ENCODE measurements at regions not wholly inside any gene's neighbourhood (a gene's known extent, or its start where the extent isn't known, plus 50 kb on each side); places are given as distances from the start of the nearest gene placed in this dataset.

DNA sequence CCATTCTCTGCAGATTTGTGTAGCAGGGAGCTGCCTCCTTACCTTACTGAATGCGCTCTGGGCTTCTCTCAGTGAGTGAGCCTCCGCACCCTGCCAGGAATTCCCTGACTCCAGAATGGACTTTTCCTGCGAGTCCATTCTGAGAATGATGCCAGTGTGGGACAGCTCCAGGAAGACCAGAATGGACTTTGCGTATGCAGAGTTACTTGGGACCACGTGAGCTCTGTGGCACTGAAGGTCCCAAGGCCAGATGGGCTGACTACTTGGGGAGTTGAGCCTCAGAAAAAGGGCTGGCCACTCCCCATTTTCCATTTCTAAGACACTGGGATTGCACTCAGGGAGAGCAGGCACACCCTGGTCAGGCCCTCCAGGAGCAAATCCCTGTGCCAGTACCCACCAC is 324.7 kb upstream of the ZMIZ1 start:
- Histone ChIP-seq H3K4me2 (ENCODE audit: extremely low read depth, insufficient read depth, low read length) (no peak overlapping the region), H3K9me3 (ENCODE audit: control insufficient read depth, insufficient read depth, low read depth, low read length) (no peaks in the 10 kb centered on the region), H4K20me1 (ENCODE audit: control insufficient read depth, extremely low read depth, insufficient read depth, low read length) (no peaks in the 10 kb centered on the region), H3K4me1 (ENCODE audit: control insufficient read depth, extremely low read depth, insufficient read depth, low read length) (peaks cover 10% of the 10 kb centered on the region), H3K27ac (ENCODE audit: insufficient read depth, low read length) (no peak overlapping the region), H3K4me3 (replicated peaks in 1 of 4; ENCODE audit: control extremely low read depth in 1 of 4, insufficient read depth in 1 of 4, low read depth in 3 of 4, low read length in 4 of 4) (no peak overlapping the region), H3K9ac (ENCODE audit: insufficient read depth, low read length) (no peak overlapping the region), H2AFZ (ENCODE audit: low read length) (no peak overlapping the region), H3K36me3 (ENCODE audit: control insufficient read depth, insufficient read depth, low read length) (no peaks in the 10 kb centered on the region), H3K79me2 (ENCODE audit: control insufficient read depth, insufficient read depth, low read length) (no peaks in the 10 kb centered on the region), H3K27me3 (ENCODE audit: control insufficient read depth, insufficient read depth, low read length) (peaks cover 6% of the 10 kb centered on the region)
- DNase-seq (ENCODE audit: low read depth in 2 of 2): no peak
- no peak for TF ChIP-seq EZH2 (IDR thresholded peaks at IDR 0.05; ENCODE audit: low read length, missing control alignments)
- TF ChIP-seq, protein P1, sequence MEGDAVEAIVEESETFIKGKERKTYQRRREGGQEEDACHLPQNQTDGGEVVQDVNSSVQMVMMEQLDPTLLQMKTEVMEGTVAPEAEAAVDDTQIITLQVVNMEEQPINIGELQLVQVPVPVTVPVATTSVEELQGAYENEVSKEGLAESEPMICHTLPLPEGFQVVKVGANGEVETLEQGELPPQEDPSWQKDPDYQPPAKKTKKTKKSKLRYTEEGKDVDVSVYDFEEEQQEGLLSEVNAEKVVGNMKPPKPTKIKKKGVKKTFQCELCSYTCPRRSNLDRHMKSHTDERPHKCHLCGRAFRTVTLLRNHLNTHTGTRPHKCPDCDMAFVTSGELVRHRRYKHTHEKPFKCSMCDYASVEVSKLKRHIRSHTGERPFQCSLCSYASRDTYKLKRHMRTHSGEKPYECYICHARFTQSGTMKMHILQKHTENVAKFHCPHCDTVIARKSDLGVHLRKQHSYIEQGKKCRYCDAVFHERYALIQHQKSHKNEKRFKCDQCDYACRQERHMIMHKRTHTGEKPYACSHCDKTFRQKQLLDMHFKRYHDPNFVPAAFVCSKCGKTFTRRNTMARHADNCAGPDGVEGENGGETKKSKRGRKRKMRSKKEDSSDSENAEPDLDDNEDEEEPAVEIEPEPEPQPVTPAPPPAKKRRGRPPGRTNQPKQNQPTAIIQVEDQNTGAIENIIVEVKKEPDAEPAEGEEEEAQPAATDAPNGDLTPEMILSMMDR (conservative IDR thresholded peaks at IDR 0.05 in 1 of 2, IDR thresholded peaks at IDR 0.05 in 1 of 2; ENCODE audit: low read depth in 1 of 2, low read length in 2 of 2): no peak

DNA sequence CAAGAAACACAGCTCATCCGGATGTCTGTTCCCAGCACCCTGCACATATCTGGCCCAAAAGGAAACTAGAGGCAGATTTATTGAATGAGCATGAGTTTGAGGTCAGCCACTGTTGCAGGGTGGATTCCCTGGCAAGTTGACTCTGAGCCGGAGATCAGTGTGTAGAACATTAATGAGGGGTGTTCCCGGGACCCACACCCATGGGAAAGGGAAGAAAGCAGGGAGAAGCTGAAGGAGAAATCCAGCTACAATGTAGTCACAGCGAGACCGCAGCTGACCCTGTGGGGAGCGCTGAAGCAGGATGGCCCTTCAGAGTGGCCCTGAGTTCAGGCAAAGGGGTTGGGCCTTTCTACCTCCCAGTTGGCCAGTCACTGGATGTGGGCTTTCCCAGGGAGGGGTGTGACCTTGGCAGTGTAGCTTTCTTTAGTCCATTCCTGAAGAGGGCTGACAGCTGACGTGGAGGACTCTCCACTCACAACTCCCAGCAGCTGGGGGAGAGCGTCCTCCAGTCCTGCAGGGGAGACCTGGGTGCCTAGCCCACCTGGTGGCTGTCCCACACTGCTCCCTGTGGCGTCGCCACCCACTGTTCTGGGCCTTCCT is 324.2 kb upstream of the ZMIZ1 start:
- Histone ChIP-seq H3K9ac (ENCODE audit: insufficient read depth, low read length) (no peak overlapping the region), H2AFZ (ENCODE audit: low read length) (no peak overlapping the region), H3K9me3 (ENCODE audit: control insufficient read depth, insufficient read depth, low read depth, low read length) (no peaks in the 10 kb centered on the region), H3K4me3 (replicated peaks in 1 of 4; ENCODE audit: control extremely low read depth in 1 of 4, insufficient read depth in 1 of 4, low read depth in 3 of 4, low read length in 4 of 4) (no peak overlapping the region), H3K4me1 (ENCODE audit: control insufficient read depth, extremely low read depth, insufficient read depth, low read length) (peaks cover 10% of the 10 kb centered on the region), H3K79me2 (ENCODE audit: control insufficient read depth, insufficient read depth, low read length) (no peaks in the 10 kb centered on the region), H3K27ac (ENCODE audit: insufficient read depth, low read length) (no peak overlapping the region), H3K4me2 (ENCODE audit: extremely low read depth, insufficient read depth, low read length) (no peak overlapping the region), H3K27me3 (ENCODE audit: control insufficient read depth, insufficient read depth, low read length) (peaks cover 6% of the 10 kb centered on the region), H3K36me3 (ENCODE audit: control insufficient read depth, insufficient read depth, low read length) (no peaks in the 10 kb centered on the region), H4K20me1 (ENCODE audit: control insufficient read depth, extremely low read depth, insufficient read depth, low read length) (no peaks in the 10 kb centered on the region)
- DNase-seq (ENCODE audit: low read depth in 2 of 2): no peak
- no peak for TF ChIP-seq EZH2 (IDR thresholded peaks at IDR 0.05; ENCODE audit: low read length, missing control alignments)
- TF ChIP-seq, protein P1 (conservative IDR thresholded peaks at IDR 0.05 in 1 of 2, IDR thresholded peaks at IDR 0.05 in 1 of 2; ENCODE audit: low read depth in 1 of 2, low read length in 2 of 2): no peak

DNA sequence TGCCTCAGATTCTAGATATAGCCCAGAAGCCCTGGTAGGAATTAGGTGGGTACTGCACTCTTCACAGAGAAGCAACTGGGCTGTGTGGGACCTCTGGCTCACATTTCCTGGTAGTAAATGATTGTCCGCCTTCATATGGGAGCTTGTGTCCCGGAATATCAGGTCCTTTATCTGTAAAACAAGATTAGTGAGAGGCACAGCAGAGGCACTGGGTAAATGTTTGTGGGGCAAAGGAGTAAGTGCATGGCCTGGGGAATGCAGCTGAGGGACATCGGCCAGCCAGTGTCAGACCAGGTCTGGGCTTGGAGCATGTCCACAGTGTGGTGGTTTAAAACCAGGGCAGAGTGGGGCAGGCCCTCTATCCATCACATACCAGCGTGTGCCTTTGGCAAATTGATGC is 323.3 kb upstream of the ZMIZ1 start:
- Histone ChIP-seq H3K27ac (ENCODE audit: insufficient read depth, low read length) (no peak overlapping the region), H3K4me2 (ENCODE audit: extremely low read depth, insufficient read depth, low read length) (no peak overlapping the region)
- DNase-seq (ENCODE audit: low read depth in 2 of 2): no peak

More for the DNA sequence above, 323.3 kb upstream of the ZMIZ1 start:
- H3K4me1 ChIP-seq (ENCODE audit: control insufficient read depth, extremely low read depth, insufficient read depth, low read length): peaks cover 10% of the 10 kb centered on the region
- H3K9me3 ChIP-seq (ENCODE audit: control insufficient read depth, insufficient read depth, low read depth, low read length): no peaks in the 10 kb centered on the region
- TF ChIP-seq, protein P1 (conservative IDR thresholded peaks at IDR 0.05 in 1 of 2, IDR thresholded peaks at IDR 0.05 in 1 of 2; ENCODE audit: low read depth in 1 of 2, low read length in 2 of 2): no peak
- no peak for TF ChIP-seq EZH2 (IDR thresholded peaks at IDR 0.05; ENCODE audit: low read length, missing control alignments)
- H3K4me3 ChIP-seq (replicated peaks in 1 of 4; ENCODE audit: control extremely low read depth in 1 of 4, insufficient read depth in 1 of 4, low read depth in 3 of 4, low read length in 4 of 4): no peak overlapping the region
- no peaks in the 10 kb centered on the region for H3K79me2 ChIP-seq (ENCODE audit: control insufficient read depth, insufficient read depth, low read length)
- H2AFZ ChIP-seq (ENCODE audit: low read length): no peak overlapping the region
- H3K9ac ChIP-seq (ENCODE audit: insufficient read depth, low read length): no peak overlapping the region
- H4K20me1 ChIP-seq (ENCODE audit: control insufficient read depth, extremely low read depth, insufficient read depth, low read length): no peaks in the 10 kb centered on the region
- H3K36me3 ChIP-seq (ENCODE audit: control insufficient read depth, insufficient read depth, low read length): no peaks in the 10 kb centered on the region
- peaks cover 3% of the 10 kb centered on the region for H3K27me3 ChIP-seq (ENCODE audit: control insufficient read depth, insufficient read depth, low read length)
